Right atrium auricular region (tissue), 2 donors: ENCODE measurements at regions not wholly inside any gene's neighbourhood (a gene's known extent, or its start where the extent isn't known, plus 50 kb on each side); places are given as distances from the start of the nearest gene placed in this dataset.
"Not testable (repeated sequence)": the region's sequence is repeated elsewhere in the genome, so short reads cannot be mapped to it uniquely, and the experiment has no call there.

Experiments
- DNase-seq: peaks from one replicate; pipeline ENCODE4 v3.0.0-alpha.2; 2019; ENCODE audit warnings: low spot score
- H3K27ac ChIP-seq, 2 donors: fragments of 200-600 bp; sonication (generic); 1 replicate in 1 of 2; 2 replicates in 1 of 2; pipeline ENCODE4 v1.5.1; 2016 to 2019
- H3K27me3 ChIP-seq, 2 donors: fragments of 200-600 bp; sonication (generic); one replicate each; pipeline versions ENCODE4 v1.5.1 to v1.6.0; 2017 to 2019
- H3K36me3 ChIP-seq: fragments of 200-600 bp; sonication (generic); one replicate; pipeline ENCODE4 v1.5.1; 2016
- H3K4me1 ChIP-seq, 2 donors: fragments of 200-600 bp; sonication (generic); one replicate each; pipeline versions ENCODE4 v1.5.1 to v1.6.0; 2017 to 2019
- H3K4me3 ChIP-seq, 2 donors: fragments of 200-600 bp; sonication (generic); 1 replicate in 1 of 2; 2 replicates in 1 of 2; pipeline ENCODE4 v1.5.1; 2017 to 2019; ENCODE audit warnings: mild to moderate bottlenecking in 1 of 2, moderate library complexity in 1 of 2
- H3K9me3 ChIP-seq, 2 donors: fragments of 200-600 bp; sonication (generic); one replicate each; pipeline ENCODE4 v1.5.1; 2019
- CTCF ChIP-seq, 2 donors: fragments of 200-600 bp; sonication (generic); IDR thresholded peaks; one replicate each; pipeline ENCODE4 v1.5.1; 2019; ENCODE audit warnings: antibody characterized with exemption in 2 of 2

DNA sequence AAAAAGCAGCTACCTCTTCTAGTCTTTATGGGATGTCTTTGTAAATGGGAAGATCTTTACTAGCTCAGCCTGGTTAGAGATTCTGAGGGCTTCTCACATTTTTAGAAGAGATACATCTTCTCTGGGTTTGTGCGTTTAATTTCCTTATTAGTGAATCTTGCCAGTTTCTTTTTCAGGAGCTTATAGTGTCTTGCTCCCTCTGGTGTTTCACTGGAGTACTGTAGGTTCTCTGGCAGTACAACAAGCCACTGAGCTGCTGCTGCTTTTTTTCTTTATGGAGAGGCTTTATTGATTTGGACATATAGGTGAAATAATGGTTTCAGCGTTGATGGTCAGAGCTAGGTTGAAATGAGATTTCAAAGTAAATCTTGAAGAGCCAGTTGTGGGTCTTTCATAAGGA is 82.9 kb downstream of the LAS1L start:
- H3K4me1 ChIP-seq, result no peaks in the 10 kb centered on the region
- H3K36me3 ChIP-seq, result no peaks in the 10 kb centered on the region
- peak in 1 of 2 donors; percentile 41 for TF ChIP-seq CTCF (IDR thresholded peaks at IDR 0.05)
- H3K9me3 ChIP-seq, result peaks cover 0 to 9% of the 10 kb centered on the region in 2 donors
- H3K27me3 ChIP-seq, result no peaks in the 10 kb centered on the region
- no peak overlapping the region for H3K27ac ChIP-seq
- no peak for DNase-seq
- no peak overlapping the region for H3K4me3 ChIP-seq

GRCh38 chrX:65420154-65420553 is 114.4 kb downstream of the LAS1L start:
- H3K27me3 ChIP-seq, result no peaks in the 10 kb centered on the region
- peaks cover 0 to 14% of the 10 kb centered on the region in 2 donors for H3K9me3 ChIP-seq
- H3K4me1 ChIP-seq, result no peaks in the 10 kb centered on the region
- no peak overlapping the region for H3K4me3 ChIP-seq
- H3K27ac ChIP-seq, result no peak overlapping the region
- DNase-seq, result no peak
- no peaks in the 10 kb centered on the region for H3K36me3 ChIP-seq
- TF ChIP-seq CTCF (IDR thresholded peaks at IDR 0.05), result no peak

- H3K4me1 ChIP-seq, H3K27ac ChIP-seq, H3K36me3 ChIP-seq, DNase-seq, H3K27me3 ChIP-seq: not testable (repeated sequence)
- Histone ChIP-seq H3K9me3 (peaks cover 0 to 17% of the 10 kb centered on the region in 2 donors), H3K4me3 (peak overlapping the region in 1 of 2 donors; percentile 36)
Measured at GRCh38 chrX:65407662-65408061, 126.9 kb downstream of the LAS1L start.

GRCh38 chrX:65407157-65407626 is 127.4 kb downstream of the LAS1L start:
- TF ChIP-seq CTCF (IDR thresholded peaks at IDR 0.05), result no peak
- Histone ChIP-seq H3K36me3 (no peaks in the 10 kb centered on the region), H3K27me3 (no peaks in the 10 kb centered on the region), H3K27ac (no peak overlapping the region), H3K4me1 (no peaks in the 10 kb centered on the region), H3K9me3 (peaks cover 0 to 17% of the 10 kb centered on the region in 2 donors), H3K4me3 (peak overlapping the region in 1 of 2 donors; percentile 36)
- DNase-seq, result no peak

- peak overlapping the region in 1 of 2 donors; percentile 36 for H3K4me3 ChIP-seq
- H3K27me3 ChIP-seq, result no peaks in the 10 kb centered on the region
- no peak for DNase-seq
Measured at GRCh38 chrX:65406532-65406931, 128.1 kb downstream of the LAS1L start.

GRCh38 chrX:65392284-65392683 is 142.3 kb downstream of the LAS1L start:
- TF ChIP-seq CTCF (IDR thresholded peaks at IDR 0.05), result no peak
- Histone ChIP-seq H3K4me3 (no peak overlapping the region), H3K27ac (no peak overlapping the region), H3K36me3 (no peaks in the 10 kb centered on the region), H3K27me3 (peaks cover 0 to 3% of the 10 kb centered on the region in 2 donors), H3K4me1 (no peaks in the 10 kb centered on the region), H3K9me3 (peaks cover 0 to 24% of the 10 kb centered on the region in 2 donors)
- no peak for DNase-seq

More at GRCh38 chrX:65406532-65406931, 128.1 kb downstream of the LAS1L start:
- no peaks in the 10 kb centered on the region for H3K4me1 ChIP-seq
- peaks cover 0 to 17% of the 10 kb centered on the region in 2 donors for H3K9me3 ChIP-seq
- H3K36me3 ChIP-seq, result no peaks in the 10 kb centered on the region
- TF ChIP-seq CTCF (IDR thresholded peaks at IDR 0.05), result no peak
- H3K27ac ChIP-seq, result no peak overlapping the region

GRCh38 chrX:65389120-65389519 is 145.5 kb downstream of the LAS1L start:
- not testable (repeated sequence) for H3K27me3 ChIP-seq, H3K27ac ChIP-seq, H3K4me1 ChIP-seq, DNase-seq, H3K36me3 ChIP-seq, H3K4me3 ChIP-seq
- H3K9me3 ChIP-seq, result peaks cover 0 to 41% of the 10 kb centered on the region in 2 donors
